GM12874 (cell line): ENCODE measurements at regions not wholly inside any gene's neighbourhood (a gene's known extent, or its start where the extent isn't known, plus 50 kb on each side); places are given as distances from the start of the nearest gene placed in this dataset.

Experiments used
- TF ChIP-seq, protein P1 (sequence below): IDR thresholded peaks from 2 replicates; pipeline ENCODE4 v1.5.1; 2011; ENCODE audit warnings: low read depth, mild to moderate bottlenecking, control low read depth, low read length, moderate library complexity; ENCODE audit not compliant: insufficient read depth

DNA sequence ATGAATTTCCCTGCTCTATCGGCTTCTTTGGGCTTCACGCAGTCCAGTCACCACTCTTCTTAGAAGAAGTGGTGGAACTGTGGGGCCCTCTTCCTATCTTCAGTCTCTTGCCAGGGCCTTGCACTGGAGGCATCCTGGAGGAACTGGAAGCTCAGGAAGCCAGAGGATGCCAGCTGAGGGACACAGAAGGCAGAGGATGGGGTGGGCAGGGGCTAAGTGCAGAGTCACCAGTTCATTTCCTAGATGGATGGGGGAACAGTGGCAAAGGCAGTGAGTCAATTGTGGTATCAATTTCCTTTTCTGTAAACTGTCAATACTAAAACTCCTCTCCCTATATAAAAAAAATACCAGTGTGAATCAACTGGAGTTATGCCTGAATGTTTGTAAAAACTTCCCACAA lies 419.7 kb downstream of the KLF12 start:
- TF ChIP-seq, protein P1, sequence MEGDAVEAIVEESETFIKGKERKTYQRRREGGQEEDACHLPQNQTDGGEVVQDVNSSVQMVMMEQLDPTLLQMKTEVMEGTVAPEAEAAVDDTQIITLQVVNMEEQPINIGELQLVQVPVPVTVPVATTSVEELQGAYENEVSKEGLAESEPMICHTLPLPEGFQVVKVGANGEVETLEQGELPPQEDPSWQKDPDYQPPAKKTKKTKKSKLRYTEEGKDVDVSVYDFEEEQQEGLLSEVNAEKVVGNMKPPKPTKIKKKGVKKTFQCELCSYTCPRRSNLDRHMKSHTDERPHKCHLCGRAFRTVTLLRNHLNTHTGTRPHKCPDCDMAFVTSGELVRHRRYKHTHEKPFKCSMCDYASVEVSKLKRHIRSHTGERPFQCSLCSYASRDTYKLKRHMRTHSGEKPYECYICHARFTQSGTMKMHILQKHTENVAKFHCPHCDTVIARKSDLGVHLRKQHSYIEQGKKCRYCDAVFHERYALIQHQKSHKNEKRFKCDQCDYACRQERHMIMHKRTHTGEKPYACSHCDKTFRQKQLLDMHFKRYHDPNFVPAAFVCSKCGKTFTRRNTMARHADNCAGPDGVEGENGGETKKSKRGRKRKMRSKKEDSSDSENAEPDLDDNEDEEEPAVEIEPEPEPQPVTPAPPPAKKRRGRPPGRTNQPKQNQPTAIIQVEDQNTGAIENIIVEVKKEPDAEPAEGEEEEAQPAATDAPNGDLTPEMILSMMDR: no peak

DNA sequence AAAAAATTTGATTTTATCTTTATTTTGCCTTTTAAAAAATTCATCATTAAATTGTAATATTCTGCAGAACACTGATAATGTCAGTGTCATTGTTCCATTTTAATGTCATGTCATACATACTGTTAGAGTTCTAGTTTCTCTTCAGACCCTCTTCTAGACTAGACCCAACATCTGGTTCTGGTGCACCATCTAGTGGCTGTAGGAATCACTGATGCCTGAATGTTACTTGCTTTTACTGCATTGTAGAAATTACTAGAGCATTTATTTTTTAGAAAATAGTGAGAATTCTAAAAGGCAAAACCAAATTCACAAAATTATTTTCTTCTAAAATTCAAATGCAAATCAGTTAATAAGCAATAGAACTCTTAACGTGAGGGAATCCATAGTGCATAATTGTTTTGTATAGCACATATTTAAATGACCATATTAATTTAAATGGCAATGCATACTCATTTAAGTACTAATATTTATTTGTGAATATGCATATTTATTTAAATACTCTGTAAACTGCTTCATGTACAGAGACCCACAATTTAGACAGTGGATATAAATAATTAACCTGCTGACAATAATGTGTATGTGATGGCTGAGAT lies 425.7 kb downstream of the KLF12 start:
- TF ChIP-seq, protein P1: peak; percentile 67

DNA sequence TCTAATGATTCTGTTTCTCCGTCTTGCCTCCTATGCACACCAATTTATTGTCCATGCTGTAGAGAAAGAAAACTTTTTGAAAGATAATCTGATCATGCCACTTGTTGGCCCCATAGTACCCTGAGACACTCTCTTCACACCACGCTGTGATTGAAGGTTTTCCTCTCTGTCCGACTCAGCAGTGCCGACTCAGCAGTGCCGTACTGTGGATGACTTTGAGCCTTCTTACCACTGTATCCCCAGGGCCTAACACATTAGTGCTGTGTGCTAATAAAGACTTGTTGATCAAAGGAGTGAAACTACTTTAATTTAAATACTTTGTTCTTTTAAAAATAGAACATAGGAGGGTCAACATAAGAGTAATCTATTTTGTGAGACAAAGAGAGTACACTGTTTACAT lies 429.6 kb downstream of the KLF12 start:
- TF ChIP-seq, protein P1: no peak

DNA sequence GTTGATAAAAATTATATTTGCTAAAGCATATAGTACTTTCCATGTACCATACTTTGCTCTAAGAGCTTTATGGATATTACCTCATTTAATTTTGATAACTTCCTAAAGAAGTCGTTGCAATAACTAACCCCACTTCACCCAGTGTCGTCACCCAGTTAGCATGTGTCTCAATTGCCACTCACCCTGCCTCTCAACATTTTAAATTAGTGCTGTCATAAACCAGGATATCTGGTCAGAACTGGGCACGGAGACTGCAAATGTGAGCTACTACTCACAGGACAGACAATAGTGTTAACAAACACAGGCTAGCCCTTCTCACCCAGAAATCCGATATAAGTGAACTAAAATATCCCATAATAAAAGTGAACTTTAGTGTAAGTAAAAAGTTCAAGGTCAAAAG lies 430.6 kb downstream of the KLF12 start:
- TF ChIP-seq, protein P1: no peak

DNA sequence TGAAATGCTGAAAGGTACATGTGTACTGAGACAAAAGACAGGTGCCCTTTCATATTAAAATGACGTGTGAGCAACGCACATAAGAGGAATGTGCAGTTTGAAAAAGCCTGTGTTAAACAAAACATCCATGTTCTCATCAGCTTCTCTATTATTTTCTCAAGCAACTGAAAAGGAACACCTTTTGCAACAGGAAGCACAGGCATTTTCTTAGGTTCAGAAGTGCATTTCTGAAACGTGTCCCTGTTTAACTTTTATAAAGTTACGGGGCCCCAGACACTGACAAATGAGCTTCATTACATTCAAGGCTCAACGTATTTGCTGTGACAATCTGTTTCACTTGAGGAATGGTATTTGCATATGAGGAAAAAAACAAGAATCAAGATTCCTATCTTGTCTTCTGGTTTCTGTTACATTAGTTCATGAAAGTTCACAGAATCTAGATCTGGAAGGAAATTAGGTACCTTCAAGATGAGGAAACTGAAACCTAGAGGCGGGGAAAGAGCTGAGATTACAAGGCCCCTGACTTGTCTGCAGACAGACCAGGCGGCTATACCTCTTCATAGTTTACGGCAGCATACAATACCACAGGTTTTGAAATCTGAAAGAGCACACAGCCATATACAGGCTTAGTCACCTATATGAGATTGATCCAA lies 431.7 kb downstream of the KLF12 start:
- TF ChIP-seq, protein P1: no peak

DNA sequence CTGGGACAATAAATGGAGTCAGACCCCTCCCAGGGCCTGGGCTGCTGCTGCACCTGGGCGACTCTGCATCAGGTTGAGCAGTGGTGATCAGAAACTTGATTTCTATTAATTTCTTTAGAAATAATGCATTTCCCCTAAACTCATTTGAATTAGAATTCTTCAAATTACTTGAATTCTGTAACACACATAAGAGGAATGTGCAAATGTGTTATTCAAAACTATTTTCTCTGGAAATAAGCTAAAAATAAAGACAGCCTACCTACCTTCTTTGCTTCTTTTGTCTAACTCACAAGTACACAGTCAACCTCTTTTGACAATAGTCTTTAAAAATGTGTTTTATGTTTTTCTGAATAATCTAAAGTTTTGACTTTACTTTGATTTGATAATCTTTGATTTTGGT lies 433.0 kb downstream of the KLF12 start:
- TF ChIP-seq, protein P1: no peak

DNA sequence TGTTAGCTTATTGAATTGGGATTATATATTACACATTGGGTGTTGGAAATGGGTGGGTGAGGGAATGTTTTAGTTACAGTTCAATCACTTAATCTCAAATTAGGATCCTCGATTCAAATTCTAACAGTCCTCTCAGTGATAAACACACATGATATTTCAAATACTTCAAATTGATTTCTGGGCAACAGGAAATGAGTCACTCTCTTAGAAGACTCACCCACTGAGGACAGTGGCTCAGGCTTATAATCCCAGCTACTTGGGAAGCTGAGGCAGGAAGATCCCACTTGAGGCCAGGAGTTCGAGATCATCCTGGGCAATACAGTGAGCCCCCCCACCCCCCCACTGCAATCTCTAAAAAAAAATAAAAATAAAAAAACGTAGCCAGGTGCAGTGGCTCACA lies 435.3 kb downstream of the KLF12 start:
- TF ChIP-seq, protein P1: no peak
